Keratinocyte (primary cell): ENCODE measurements at regions not wholly inside any gene's neighbourhood (a gene's known extent, or its start where the extent isn't known, plus 50 kb on each side); places are given as distances from the start of the nearest gene placed in this dataset.

Source experiments
- CTCF ChIP-seq, 3 experiments: IDR thresholded peaks in 1 of 3; conservative IDR thresholded peaks in 1 of 3; optimal IDR thresholded peaks in 1 of 3; 2 replicates in 2 of 3; 3 replicates in 1 of 3; pipeline versions ENCODE3 to v1.5.1; 2011; ENCODE audit warnings: low read length in 3 of 3, mild to moderate bottlenecking in 3 of 3, moderate library complexity in 2 of 3, control low read depth in 1 of 3, inconsistent platforms in 1 of 3; ENCODE audit not compliant: insufficient read depth in 2 of 3; ENCODE audit errors: extremely low read depth in 1 of 3
- EZH2 ChIP-seq: IDR thresholded peaks from one replicate; pipeline ENCODE4 v1.6.1; 2012; ENCODE audit warnings: inconsistent platforms, mild to moderate bottlenecking, low read length, moderate library complexity

- TF ChIP-seq EZH2, result no peak
- no peak for TF ChIP-seq CTCF (optimal IDR thresholded peaks at IDR 0.05 in 1 of 3, IDR thresholded peaks at IDR 0.05 in 1 of 3, conservative IDR thresholded peaks at IDR 0.05 in 1 of 3; ENCODE audit: extremely low read depth in 1 of 3, insufficient read depth in 2 of 3, low read length in 3 of 3)
Measured at GRCh38 chr4:153111426-153112040, 92.7 kb upstream of the TRIM2 start.
